ENCODE measurements at regions not wholly inside any gene's neighbourhood (a gene's known extent, or its start where the extent isn't known, plus 50 kb on each side); places are given as distances from the start of the nearest gene placed in this dataset.
"Not testable (repeated sequence)": the region's sequence is repeated elsewhere in the genome, so short reads cannot be mapped to it uniquely, and the experiment has no call there.

- no peak for DNase-seq
Observed at GRCh38 chr1:30476911-30477459, 246.4 kb downstream of the MATN1 start.

- DNase-seq: no peak
Observed at GRCh38 chr1:30476476-30476875, 246.9 kb downstream of the MATN1 start.

GRCh38 chr1:30475966-30476365, 247.4 kb downstream of the MATN1 start:
- no peak for DNase-seq

GRCh38 chr1:30475201-30475600, 248.2 kb downstream of the MATN1 start:
- no peak for DNase-seq

DNA sequence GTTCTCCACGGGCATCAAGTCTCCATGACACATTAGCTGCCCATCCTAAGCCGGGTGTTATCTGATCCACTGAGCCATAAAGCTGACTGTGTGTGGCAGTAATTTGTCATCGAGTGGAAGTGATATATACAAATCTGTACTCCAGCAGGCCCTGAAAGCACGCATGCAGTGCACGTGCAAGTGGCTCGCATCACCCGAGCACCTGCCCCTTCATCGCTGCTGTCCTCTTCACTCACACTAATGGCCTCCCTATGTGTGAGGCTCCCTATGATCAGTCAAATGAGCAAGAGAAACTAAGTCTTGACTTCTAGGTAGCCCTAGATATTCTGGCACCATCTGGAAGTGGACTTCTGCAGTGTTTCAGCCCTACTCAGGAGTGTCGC, 248.6 kb downstream of the MATN1 start:
- DNase-seq: no peak

- DNase-seq: no peak
Observed at GRCh38 chr1:30473922-30474817, 249.2 kb downstream of the MATN1 start.

GRCh38 chr1:30472526-30472925, 250.9 kb downstream of the MATN1 start:
- DNase-seq: no peak

GRCh38 chr1:30472009-30472408, 251.4 kb downstream of the MATN1 start:
- no peak for DNase-seq

- no peak for DNase-seq
Observed at GRCh38 chr1:30471307-30471706, 252.1 kb downstream of the MATN1 start.

- no peak for DNase-seq
Observed at GRCh38 chr1:30469426-30469825, 254.0 kb downstream of the MATN1 start.

- DNase-seq: no peak
Observed at GRCh38 chr1:30467101-30467500, 256.3 kb downstream of the MATN1 start.

GRCh38 chr1:30466610-30467009, 256.8 kb downstream of the MATN1 start:
- no peak for DNase-seq

DNA sequence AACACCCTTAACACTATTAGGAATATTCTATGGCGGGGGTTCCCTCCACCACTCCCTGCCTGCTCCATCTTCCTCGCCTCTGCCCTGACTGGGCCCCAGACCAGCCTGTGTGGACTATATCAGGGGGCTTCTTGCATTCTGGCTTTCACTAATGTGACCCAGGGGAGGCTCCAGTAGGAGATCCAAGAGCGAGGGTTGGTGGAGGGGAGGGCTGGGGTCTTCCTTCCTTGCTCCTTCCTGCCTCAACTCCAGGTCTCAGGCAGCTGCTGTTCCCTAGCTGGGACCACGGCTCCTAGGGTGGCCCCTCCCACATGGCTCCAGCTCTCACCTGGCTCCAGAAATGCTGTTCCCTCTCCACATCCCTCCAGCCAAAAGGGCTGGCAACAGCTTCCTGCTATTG, 257.4 kb downstream of the MATN1 start:
- DNase-seq: no peak

DNA sequence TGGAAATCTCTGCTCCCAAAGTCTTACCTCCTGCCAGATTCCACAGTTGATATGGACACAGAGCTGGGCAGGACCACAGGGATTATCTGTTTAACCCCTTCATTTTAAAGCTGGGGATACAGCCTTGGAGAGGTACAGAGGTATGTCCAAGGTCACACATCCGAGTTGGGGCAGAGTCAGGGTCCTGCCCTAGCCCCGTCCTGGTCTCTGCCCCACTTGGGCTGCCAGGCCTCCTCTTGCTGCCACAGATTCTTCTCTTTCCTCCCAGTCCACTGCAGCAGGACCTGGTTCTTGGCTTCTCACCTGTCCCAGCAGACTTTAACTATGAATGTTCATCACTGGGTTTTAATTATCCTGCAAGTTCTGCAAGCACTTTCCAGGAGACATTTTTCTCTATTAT, 258.3 kb downstream of the MATN1 start:
- DNase-seq: no peak

DNA sequence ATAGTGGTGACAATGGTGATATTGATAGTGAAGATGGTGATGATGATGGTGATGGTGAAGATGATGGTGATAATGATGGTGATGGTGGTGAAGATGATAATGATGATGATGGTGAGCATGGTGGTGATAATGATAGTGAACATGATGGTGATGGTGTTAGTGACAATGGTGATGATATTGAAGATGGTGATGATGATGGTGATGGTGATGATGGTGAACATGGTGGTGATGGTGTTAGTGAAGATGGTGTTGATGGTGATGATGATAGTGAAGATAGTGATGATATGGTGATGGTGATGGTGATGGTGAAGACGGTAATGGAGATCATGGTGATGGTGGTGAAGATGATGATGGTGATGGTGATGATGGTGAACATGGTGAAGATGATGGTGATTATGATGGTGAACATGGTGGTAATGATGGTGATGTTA, 259.2 kb downstream of the MATN1 start:
- no peak for DNase-seq

- no peak for DNase-seq
Observed at GRCh38 chr1:30462826-30463425, 260.5 kb downstream of the MATN1 start.

DNA sequence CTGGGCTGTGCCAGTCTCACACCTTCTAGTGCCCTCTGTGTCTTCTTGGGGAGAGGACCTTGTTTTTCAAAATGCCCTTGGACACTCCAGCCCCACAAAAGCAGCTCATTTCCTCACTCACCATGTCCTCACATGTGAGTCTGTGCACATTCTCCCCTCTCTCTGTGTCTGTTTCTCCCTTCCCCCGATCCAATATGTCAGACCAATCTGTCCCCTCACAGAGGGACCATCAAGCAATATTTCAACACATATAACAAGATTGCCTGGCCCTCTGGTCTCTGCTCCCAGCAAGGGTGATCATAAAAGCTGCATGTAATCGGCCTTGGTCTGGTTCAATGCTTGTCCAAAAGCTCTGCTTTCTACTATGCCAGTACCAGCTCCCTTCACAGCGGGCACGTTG, 261.2 kb downstream of the MATN1 start:
- no peak for DNase-seq

DNA sequence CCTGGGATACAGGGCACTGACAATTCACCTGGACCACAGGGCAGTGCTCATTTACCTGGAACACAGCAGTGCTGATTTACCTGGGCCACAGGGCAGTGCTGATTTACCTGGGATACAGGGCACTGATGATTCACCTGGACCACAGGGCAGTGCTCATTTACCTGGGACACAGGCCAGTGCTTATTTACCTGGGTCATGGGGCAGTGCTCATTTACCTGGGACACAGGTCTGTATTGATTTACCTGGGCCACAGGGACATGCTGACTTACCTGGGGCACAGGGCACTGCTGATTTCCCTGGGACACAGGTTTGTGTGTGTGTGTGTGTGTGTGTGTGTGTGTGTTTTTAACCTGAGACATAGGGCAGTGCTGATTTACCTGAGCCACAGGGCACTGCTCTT, 261.7 kb downstream of the MATN1 start:
- DNase-seq: no peak

DNA sequence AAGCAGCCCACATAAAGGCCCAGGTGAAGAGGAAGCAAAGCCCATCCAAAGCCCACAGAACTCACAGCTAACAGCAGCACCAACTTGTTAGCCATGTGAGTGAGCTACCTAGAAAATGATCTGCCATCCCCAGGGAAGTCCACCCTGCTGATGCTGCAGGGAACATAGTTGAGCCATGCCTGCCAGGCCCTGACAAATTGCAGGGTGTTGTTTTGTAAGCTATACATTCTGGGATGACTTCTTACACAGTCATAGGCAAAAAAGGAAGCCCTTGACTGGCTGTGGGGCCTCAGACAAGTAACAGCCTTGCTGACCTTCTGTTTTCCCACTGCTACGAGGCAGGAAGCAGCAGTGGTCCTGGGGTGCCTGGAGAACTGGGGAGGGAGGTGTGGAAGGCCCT, 262.7 kb downstream of the MATN1 start:
- no peak for DNase-seq

GRCh38 chr1:30458730-30459485, 264.5 kb downstream of the MATN1 start:
- DNase-seq: not testable (repeated sequence)

DNA sequence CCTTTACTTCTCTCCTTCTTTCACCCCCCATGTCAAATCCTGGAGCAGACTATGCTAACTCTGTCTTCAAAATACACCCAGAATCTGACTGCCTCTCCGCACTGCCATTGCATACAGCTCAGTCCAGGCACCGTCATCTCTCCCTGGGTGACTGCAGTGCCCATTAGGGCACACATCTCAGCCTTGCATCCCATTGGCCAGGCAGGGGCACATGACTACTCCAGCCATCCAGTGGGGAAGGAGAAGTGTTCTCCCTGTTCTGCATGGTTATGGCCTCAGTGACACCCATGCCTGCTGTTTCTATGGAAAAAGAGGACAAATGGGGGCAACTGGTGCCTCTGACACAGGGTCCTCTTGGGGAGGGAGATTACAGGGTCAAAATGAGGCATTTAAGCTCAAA, 270.5 kb downstream of the MATN1 start:
- DNase-seq: no peak

DNA sequence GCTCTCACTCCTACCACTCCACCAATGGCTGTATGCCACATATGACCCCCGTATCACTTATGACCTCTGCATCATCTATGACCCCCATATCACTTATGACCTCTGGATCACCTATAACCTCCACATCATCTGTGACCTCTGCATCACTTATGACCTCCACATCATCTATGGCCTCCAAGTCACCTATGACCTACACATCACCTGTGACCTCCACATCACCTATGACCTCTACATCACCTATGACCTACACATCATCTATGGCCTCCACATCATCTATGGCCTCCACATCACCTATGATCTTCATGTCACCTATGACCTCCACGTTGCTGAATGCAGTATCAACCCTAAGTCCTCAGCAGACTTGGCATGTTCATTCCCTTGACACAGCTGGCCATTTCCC, 271.2 kb downstream of the MATN1 start:
- DNase-seq: no peak

GRCh38 chr1:30451532-30452125, 271.8 kb downstream of the MATN1 start:
- DNase-seq: no peak
